Body of pancreas (tissue), 4 donors: ENCODE measurements at regions not wholly inside any gene's neighbourhood (a gene's known extent, or its start where the extent isn't known, plus 50 kb on each side); places are given as distances from the start of the nearest gene placed in this dataset.

ENCODE experiments used
- ATAC-seq: fragments of 150-250 bp; one replicate; pipeline ENCODE4 v1.9.1; 2016
- DNase-seq, 4 donors: peaks; one replicate each; pipeline ENCODE4 v3.0.0-alpha.2; 2019
- H3K27ac ChIP-seq, 4 donors: fragments of 200-600 bp; sonication (generic); 1 replicate in 3 of 4; 2 replicates in 1 of 4; pipeline versions ENCODE4 v1.5.1 to v1.6.1; 2016 to 2019; ENCODE audit warnings: mild to moderate bottlenecking in 1 of 4, mixed read lengths in 1 of 4, moderate library complexity in 1 of 4
- H3K27me3 ChIP-seq, 2 donors: fragments of 200-600 bp; sonication (generic); one replicate each; pipeline ENCODE4 v1.6.0; 2016; ENCODE audit warnings: mild to moderate bottlenecking in 1 of 2
- H3K36me3 ChIP-seq, 2 donors: fragments of 200-600 bp; sonication (generic); replicated peaks in 1 of 2; 2 replicates each; pipeline ENCODE4 v1.5.1; 2016; ENCODE audit warnings: low read depth in 2 of 2; ENCODE audit not compliant: insufficient read depth in 1 of 2
- H3K4me1 ChIP-seq: fragments of 200-600 bp; sonication (generic); one replicate; pipeline ENCODE4 v1.6.0; 2016
- H3K4me3 ChIP-seq, 2 donors: fragments of 200-600 bp; sonication (generic); 1 replicate in 1 of 2; 2 replicates in 1 of 2; pipeline ENCODE4 v1.5.1; 2016 to 2019
- H3K9me3 ChIP-seq, 3 donors: fragments of 200-600 bp; sonication (generic); 1 replicate in 2 of 3; 2 replicates in 1 of 3; pipeline ENCODE4 v1.5.1; 2016
- POLR2A ChIP-seq, 3 donors: fragments of 450-650 bp; IDR thresholded peaks; one replicate each; pipeline ENCODE4 v1.6.1; 2016; ENCODE audit warnings: antibody characterized with exemption in 3 of 3, mild to moderate bottlenecking in 2 of 3
- WGBS, 2 donors: methylation state at CpG; one replicate each; pipeline ENCODE4 v1.1.5; 2017; 5-methylcytosine and 5-hydroxymethylcytosine counted together
- intact Hi-C: fragments of 100-400 bp; cut with DNase I; formaldehyde crosslinking; loops from one replicate; pipeline ENCODE4 v1.15.1; 2023
- TF ChIP-seq, protein P1 (sequence below), 7 experiments: fragments of 450-650 bp in 4 of 7; fragments of 200-600 bp in 3 of 7; sonication (generic) in 3 of 7; IDR thresholded peaks; one replicate each; pipeline ENCODE4 v1.5.1; 2016 to 2019; ENCODE audit warnings: antibody characterized with exemption in 7 of 7

GRCh38 chr18:43797347-43797746, 520.1 kb upstream of the SYT4 start:
- DNase-seq (no peak), ATAC-seq (no peak)
- Histone ChIP-seq H3K27me3 (no peaks in the 10 kb centered on the region), H3K4me1 (no peaks in the 10 kb centered on the region), H3K4me3 (no peak overlapping the region), H3K27ac (no peak overlapping the region), H3K9me3 (no peaks in the 10 kb centered on the region), H3K36me3 (no peaks in the 10 kb centered on the region)
- TF ChIP-seq, protein P1, sequence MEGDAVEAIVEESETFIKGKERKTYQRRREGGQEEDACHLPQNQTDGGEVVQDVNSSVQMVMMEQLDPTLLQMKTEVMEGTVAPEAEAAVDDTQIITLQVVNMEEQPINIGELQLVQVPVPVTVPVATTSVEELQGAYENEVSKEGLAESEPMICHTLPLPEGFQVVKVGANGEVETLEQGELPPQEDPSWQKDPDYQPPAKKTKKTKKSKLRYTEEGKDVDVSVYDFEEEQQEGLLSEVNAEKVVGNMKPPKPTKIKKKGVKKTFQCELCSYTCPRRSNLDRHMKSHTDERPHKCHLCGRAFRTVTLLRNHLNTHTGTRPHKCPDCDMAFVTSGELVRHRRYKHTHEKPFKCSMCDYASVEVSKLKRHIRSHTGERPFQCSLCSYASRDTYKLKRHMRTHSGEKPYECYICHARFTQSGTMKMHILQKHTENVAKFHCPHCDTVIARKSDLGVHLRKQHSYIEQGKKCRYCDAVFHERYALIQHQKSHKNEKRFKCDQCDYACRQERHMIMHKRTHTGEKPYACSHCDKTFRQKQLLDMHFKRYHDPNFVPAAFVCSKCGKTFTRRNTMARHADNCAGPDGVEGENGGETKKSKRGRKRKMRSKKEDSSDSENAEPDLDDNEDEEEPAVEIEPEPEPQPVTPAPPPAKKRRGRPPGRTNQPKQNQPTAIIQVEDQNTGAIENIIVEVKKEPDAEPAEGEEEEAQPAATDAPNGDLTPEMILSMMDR (IDR thresholded peaks at IDR 0.05), result no peak
- TF ChIP-seq POLR2A (IDR thresholded peaks at IDR 0.05), result no peak
- 88% methylated on average over 1 of the region's 1 CpG for WGBS, 2 donors
- intact Hi-C loops, result no loop called here

DNA sequence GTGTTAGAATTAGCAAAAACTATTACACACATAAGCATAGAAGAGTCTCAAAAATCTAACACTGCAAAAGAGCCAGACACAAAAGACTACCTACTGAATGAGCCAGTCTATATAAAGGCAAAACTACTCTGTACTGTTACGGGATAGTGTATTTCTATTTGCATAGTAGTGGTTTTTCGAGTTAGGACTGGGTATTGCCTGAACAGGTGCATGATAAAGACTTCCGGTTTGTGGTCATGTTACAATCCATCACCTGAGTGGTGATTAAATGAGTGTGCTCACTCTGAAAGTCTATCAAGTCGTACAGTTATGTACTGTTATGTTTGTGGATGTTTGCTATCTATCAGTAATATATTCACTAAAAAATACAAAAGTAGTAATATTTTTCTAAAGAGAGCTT, 523.3 kb upstream of the SYT4 start:
- TF ChIP-seq POLR2A (IDR thresholded peaks at IDR 0.05), result no peak
- TF ChIP-seq, protein P1 (IDR thresholded peaks at IDR 0.05), result no peak
- intact Hi-C loops, result no loop called here
- Histone ChIP-seq H3K27ac (no peak overlapping the region), H3K9me3 (no peaks in the 10 kb centered on the region), H3K4me1 (no peaks in the 10 kb centered on the region), H3K4me3 (no peak overlapping the region), H3K36me3 (no peaks in the 10 kb centered on the region), H3K27me3 (no peaks in the 10 kb centered on the region)
- ATAC-seq, result no peak
- DNase-seq, result no peak
- 38 to 40% methylated on average over 4 of the region's 4 CpGs for WGBS, 2 donors

DNA sequence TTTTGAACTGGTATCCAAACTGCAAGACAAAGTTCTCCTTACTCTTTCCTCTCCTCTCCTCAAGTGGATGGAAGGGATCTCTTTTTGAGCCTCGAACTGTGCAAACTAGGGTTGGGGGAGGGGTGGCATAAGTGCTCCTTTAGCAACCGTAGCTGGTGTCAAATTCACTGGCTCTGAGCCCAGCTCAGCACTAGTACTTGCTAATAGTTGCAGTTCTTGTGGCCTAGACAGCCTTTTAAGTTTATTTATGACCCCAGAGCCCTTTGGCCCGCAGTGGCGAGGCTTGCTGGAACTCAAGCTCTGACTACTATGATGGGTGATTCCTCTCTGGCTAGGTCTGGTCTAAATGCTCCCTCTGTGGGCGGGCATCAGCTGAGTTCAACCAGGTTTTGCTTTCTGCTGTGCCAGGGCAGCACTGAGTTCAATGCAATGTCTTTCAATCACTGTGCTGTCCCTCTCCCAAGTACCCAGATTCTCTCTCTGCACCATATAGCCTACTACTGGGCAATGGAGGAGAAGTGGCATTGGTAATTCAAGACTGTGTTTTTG, 528.4 kb upstream of the SYT4 start:
- intact Hi-C loops, result no loop called here
- no peaks in the 10 kb centered on the region for H3K27me3 ChIP-seq
- no peak overlapping the region for H3K27ac ChIP-seq
- no peaks in the 10 kb centered on the region for H3K4me1 ChIP-seq
- no peaks in the 10 kb centered on the region for H3K9me3 ChIP-seq
- 43 to 70% methylated on average over 5 of the region's 5 CpGs for WGBS, 2 donors
- ATAC-seq (no peak), DNase-seq (no peak)
- TF ChIP-seq, protein P1 (IDR thresholded peaks at IDR 0.05), result no peak
- TF ChIP-seq POLR2A (IDR thresholded peaks at IDR 0.05), result no peak
- no peak overlapping the region for H3K4me3 ChIP-seq
- H3K36me3 ChIP-seq, result no peaks in the 10 kb centered on the region

- H3K9me3 ChIP-seq, result no peaks in the 10 kb centered on the region
- no peaks in the 10 kb centered on the region for H3K36me3 ChIP-seq
- ATAC-seq, result no peak
- WGBS, 2 donors, result 80 to 83% methylated on average over 1 of the region's 1 CpG
- H3K27me3 ChIP-seq, result no peaks in the 10 kb centered on the region
- DNase-seq, result no peak
- TF ChIP-seq, protein P1 (IDR thresholded peaks at IDR 0.05), result no peak
- no peak for TF ChIP-seq POLR2A (IDR thresholded peaks at IDR 0.05)
- intact Hi-C loops, result no loop called here
- H3K4me3 ChIP-seq, result no peak overlapping the region
- no peak overlapping the region for H3K27ac ChIP-seq
- H3K4me1 ChIP-seq, result no peaks in the 10 kb centered on the region
These were observed 535.3 kb upstream of the SYT4 start for GRCh38 chr18:43812627-43813026.

GRCh38 chr18:43819397-43819796, 542.1 kb upstream of the SYT4 start:
- 90 to 100% methylated on average over 1 of the region's 1 CpG for WGBS, 2 donors
- no peaks in the 10 kb centered on the region for H3K4me1 ChIP-seq
- H3K36me3 ChIP-seq, result no peaks in the 10 kb centered on the region
- DNase-seq (no peak), ATAC-seq (no peak)
- no peak overlapping the region for H3K27ac ChIP-seq
- intact Hi-C loops, result no loop called here
- no peaks in the 10 kb centered on the region for H3K9me3 ChIP-seq
- H3K27me3 ChIP-seq, result no peaks in the 10 kb centered on the region
- no peak overlapping the region for H3K4me3 ChIP-seq
- no peak for TF ChIP-seq POLR2A (IDR thresholded peaks at IDR 0.05)
- TF ChIP-seq, protein P1 (IDR thresholded peaks at IDR 0.05), result no peak
